ENCODE measurements at regions not wholly inside any gene's neighbourhood (a gene's known extent, or its start where the extent isn't known, plus 50 kb on each side); places are given as distances from the start of the nearest gene placed in this dataset.

DNA sequence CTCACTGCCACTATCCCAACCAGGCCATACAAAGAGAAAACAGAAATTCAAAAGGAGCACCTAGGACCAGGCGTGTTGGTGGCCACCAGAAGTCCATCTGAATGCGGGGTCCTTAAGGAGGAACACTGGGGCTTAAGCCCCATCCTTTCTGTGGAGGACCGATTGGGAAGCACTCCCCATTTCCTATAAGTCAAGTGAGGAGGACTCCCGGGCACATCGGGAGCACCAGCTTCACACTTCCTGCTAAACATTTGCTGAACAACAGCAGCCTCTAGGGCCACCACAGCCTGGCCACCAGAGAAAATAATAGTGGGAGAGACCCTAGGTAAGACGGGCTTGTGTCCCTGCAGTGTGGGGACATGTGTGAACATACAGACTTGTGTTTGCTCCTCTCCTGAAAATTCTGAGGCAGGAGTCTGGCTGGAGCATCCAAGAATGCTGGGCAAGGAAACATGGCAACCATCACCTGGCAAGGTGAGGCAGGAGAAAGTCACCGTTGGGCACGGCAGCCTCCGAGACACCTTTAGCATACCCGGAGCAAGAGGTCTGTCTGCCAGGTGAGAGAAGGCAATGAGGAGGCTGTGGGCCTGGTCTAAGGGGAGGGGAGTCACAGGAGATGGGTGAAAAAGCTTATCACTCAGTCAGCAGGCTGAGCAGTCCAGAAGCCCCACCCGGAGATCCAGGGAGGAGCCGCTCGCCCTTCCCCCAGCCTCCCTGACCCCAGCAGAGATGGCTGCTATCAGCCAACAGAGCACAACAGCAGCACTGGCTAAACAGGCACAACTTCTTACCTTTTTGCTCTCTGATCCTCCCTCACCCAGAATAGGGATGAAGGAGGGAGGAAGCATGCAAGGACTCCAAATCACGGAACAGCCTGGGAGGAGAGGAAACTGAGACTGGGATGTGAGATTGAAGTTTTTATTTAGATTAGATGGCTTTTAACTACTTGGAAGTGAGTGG is 282.3 kb downstream of the EIPR1 start (continued):
- TF ChIP-seq ETV6 (IDR thresholded peaks at IDR 0.05; ENCODE audit: borderline replicate concordance in 1 of 2, low read depth in 2 of 2, low read length in 1 of 2) (no peak), ETV6 (CRISPR knock-in tag; IDR thresholded peaks at IDR 0.05; ENCODE audit: borderline replicate concordance) (no peak), POLR2AphosphoS5 (IDR thresholded peaks at IDR 0.05; ENCODE audit: control insufficient read depth, insufficient read depth, low read depth, low read length) (peak; percentile 46; the same call in 1 of the 2 replicates), ILK (tag; IDR thresholded peaks at IDR 0.05; ENCODE audit: borderline replicate concordance, low read depth) (no peak), PKNOX1 (IDR thresholded peaks at IDR 0.05) (peak; percentile 39; the same call in 1 of the 2 replicates), ZBTB1 (CRISPR knock-in tag; IDR thresholded peaks at IDR 0.05; ENCODE audit: borderline replicate concordance, low read depth) (no peak), ESRRA (IDR thresholded peaks at IDR 0.05; ENCODE audit: borderline replicate concordance, low read depth) (peak; percentile 18; the same call in 1 of the 2 replicates), CEBPB (tag; IDR thresholded peaks at IDR 0.05) (no peak), NR1H2 (CRISPR knock-in tag; IDR thresholded peaks at IDR 0.05) (no peak), CBFA2T2 (conservative IDR thresholded peaks at IDR 0.05) (peak; percentile 66), NFIC (IDR thresholded peaks at IDR 0.05) (peak; percentile 30; the same call in 1 of the 2 replicates), CTBP1 (IDR thresholded peaks at IDR 0.05; ENCODE audit: borderline replicate concordance) (peak; percentile 78; the same call in 1 of the 2 replicates), CBFA2T3 (IDR thresholded peaks at IDR 0.05) (peak; percentile 85), TRIM24 (IDR thresholded peaks at IDR 0.05) (peak; percentile 36 to 41; a peak in 1 of 4 replicates), CBFB (CRISPR knock-in tag; IDR thresholded peaks at IDR 0.05) (no peak), NRF1 (conservative IDR thresholded peaks at IDR 0.05 in 1 of 2, IDR thresholded peaks at IDR 0.05 in 1 of 2) (peak in 1 of 2 experiments; percentile 34; a peak in 1 of 4 replicates), ELF2 (CRISPR knock-in tag; IDR thresholded peaks at IDR 0.05) (no peak), CBX3 (IDR thresholded peaks at IDR 0.05; ENCODE audit: borderline replicate concordance in 1 of 2, low read length in 2 of 2) (0 out of 3 replicates have a peak, but pooled peaks of 1 of the 2 experiments have one; percentile 18), KLF16 (IDR thresholded peaks at IDR 0.05) (no peak)
- TF ChIP-seq, protein P1, sequence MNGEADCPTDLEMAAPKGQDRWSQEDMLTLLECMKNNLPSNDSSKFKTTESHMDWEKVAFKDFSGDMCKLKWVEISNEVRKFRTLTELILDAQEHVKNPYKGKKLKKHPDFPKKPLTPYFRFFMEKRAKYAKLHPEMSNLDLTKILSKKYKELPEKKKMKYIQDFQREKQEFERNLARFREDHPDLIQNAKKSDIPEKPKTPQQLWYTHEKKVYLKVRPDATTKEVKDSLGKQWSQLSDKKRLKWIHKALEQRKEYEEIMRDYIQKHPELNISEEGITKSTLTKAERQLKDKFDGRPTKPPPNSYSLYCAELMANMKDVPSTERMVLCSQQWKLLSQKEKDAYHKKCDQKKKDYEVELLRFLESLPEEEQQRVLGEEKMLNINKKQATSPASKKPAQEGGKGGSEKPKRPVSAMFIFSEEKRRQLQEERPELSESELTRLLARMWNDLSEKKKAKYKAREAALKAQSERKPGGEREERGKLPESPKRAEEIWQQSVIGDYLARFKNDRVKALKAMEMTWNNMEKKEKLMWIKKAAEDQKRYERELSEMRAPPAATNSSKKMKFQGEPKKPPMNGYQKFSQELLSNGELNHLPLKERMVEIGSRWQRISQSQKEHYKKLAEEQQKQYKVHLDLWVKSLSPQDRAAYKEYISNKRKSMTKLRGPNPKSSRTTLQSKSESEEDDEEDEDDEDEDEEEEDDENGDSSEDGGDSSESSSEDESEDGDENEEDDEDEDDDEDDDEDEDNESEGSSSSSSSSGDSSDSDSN (IDR thresholded peaks at IDR 0.05; ENCODE audit: borderline replicate concordance in 1 of 2, low read depth in 2 of 2, low read length in 2 of 2) = no peak
- TF ChIP-seq, protein P2, sequence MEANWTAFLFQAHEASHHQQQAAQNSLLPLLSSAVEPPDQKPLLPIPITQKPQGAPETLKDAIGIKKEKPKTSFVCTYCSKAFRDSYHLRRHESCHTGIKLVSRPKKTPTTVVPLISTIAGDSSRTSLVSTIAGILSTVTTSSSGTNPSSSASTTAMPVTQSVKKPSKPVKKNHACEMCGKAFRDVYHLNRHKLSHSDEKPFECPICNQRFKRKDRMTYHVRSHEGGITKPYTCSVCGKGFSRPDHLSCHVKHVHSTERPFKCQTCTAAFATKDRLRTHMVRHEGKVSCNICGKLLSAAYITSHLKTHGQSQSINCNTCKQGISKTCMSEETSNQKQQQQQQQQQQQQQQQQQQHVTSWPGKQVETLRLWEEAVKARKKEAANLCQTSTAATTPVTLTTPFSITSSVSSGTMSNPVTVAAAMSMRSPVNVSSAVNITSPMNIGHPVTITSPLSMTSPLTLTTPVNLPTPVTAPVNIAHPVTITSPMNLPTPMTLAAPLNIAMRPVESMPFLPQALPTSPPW (CRISPR knock-in tag; IDR thresholded peaks at IDR 0.05) = peak; percentile 39; the same call in 1 of the 2 replicates
- TF ChIP-seq, protein P3, sequence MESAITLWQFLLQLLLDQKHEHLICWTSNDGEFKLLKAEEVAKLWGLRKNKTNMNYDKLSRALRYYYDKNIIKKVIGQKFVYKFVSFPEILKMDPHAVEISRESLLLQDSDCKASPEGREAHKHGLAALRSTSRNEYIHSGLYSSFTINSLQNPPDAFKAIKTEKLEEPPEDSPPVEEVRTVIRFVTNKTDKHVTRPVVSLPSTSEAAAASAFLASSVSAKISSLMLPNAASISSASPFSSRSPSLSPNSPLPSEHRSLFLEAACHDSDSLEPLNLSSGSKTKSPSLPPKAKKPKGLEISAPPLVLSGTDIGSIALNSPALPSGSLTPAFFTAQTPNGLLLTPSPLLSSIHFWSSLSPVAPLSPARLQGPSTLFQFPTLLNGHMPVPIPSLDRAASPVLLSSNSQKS (CRISPR knock-in tag; IDR thresholded peaks at IDR 0.05) = no peak

Measured in K562 (cell line).